ENCODE measurements at regions not wholly inside any gene's neighbourhood (a gene's known extent, or its start where the extent isn't known, plus 50 kb on each side); places are given as distances from the start of the nearest gene placed in this dataset.

DNA sequence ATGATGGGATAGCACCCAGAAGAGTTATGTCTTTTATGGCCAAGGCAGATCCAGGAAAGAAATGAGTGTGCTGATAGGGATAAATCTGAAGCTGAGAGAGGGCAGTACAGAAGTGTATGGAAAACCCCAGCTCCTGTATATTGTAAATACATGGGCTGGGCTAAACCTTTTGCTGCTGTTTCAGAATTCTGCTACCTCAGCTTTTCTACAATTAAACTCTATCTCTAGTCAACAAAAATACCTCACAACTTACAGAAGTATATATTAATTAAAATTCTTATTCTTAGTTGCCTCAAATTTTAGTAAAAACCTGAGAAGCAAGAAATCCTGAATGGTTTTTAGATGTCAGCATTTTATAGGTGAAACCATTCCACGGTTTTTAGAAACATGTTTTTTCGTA is 889.5 kb upstream of the NXPH2 start:
- Histone ChIP-seq H3K23me2 (ENCODE audit: insufficient read length, low read depth, low read length, poor library complexity, severe bottlenecking) (no peaks in the 10 kb centered on the region), H2AFZ (ENCODE audit: low read length) (no peak overlapping the region), H3K27ac (ENCODE audit: insufficient read length, low read depth, low read length) (no peak overlapping the region), H4K5ac (ENCODE audit: insufficient read length, low read depth, low read length) (no peak overlapping the region), H4K8ac (replicated peaks; ENCODE audit: insufficient read length, low read depth, low read length) (no peak overlapping the region), H3K27me3 (ENCODE audit: insufficient read depth, low read length) (no peaks in the 10 kb centered on the region), H2AK5ac (ENCODE audit: insufficient read length, low read length) (no peak overlapping the region), H2BK5ac (ENCODE audit: insufficient read length, low read length) (no peak overlapping the region), H3K14ac (ENCODE audit: insufficient read depth, low read length) (no peak overlapping the region), H2BK20ac (ENCODE audit: low read depth, low read length, poor library complexity, severe bottlenecking) (no peak overlapping the region), H4K91ac (ENCODE audit: insufficient read length, low read depth, low read length) (no peak overlapping the region), H3K4me2 (ENCODE audit: insufficient read depth, insufficient read length, low read length) (no peak overlapping the region), H3T11ph (ENCODE audit: low read length) (no peak overlapping the region), H3K4me1 (ENCODE audit: insufficient read depth, low read length) (no peaks in the 10 kb centered on the region), H3K79me1 (ENCODE audit: insufficient read depth, low read depth, low read length, poor library complexity, severe bottlenecking) (no peaks in the 10 kb centered on the region), H3K23ac (ENCODE audit: insufficient read length, low read depth, low read length) (no peak overlapping the region), H3K4ac (ENCODE audit: low read depth, low read length) (no peak overlapping the region), H3K56ac (ENCODE audit: insufficient read length, low read depth, low read length) (no peak overlapping the region), H3K9me3 (ENCODE audit: control insufficient read depth, low read depth, low read length) (no peaks in the 10 kb centered on the region), H3K9ac (ENCODE audit: extremely low read depth, insufficient read length, low read length) (no peak overlapping the region), H2BK12ac (ENCODE audit: insufficient read length, low read depth, low read length) (no peak overlapping the region), H4K20me1 (ENCODE audit: control insufficient read depth, insufficient read depth, insufficient read length) (no peaks in the 10 kb centered on the region), H2BK15ac (ENCODE audit: low read depth, low read length) (no peak overlapping the region), H3K79me2 (ENCODE audit: insufficient read depth, low read length) (no peaks in the 10 kb centered on the region), H3K18ac (ENCODE audit: insufficient read length, low read depth, low read length) (no peak overlapping the region), H2BK120ac (ENCODE audit: low read depth, low read length, poor library complexity, severe bottlenecking) (no peak overlapping the region)
- Mint-ChIP-seq H3K27ac (no peak overlapping the region), H3K4me3 (no peak overlapping the region), H3K9me3 (0 out of 5 replicates have a peak, but pooled peaks cover 0 to 4% of the 10 kb centered on the region in 2 experiments), H3K27me3 (ENCODE audit: low read depth) (no peaks in the 10 kb centered on the region), H3K4me1 (peaks cover 0 to 3% of the 10 kb centered on the region in 2 experiments; a peak in 1 of 4 replicates), H3K36me3 (ENCODE audit: insufficient read depth in 1 of 3, low read depth in 3 of 3) (peaks cover 0 to 3% (median 0%) of the 10 kb centered on the region in 3 experiments; a peak in 1 of 7 replicates)
- no CpG with 5 or more reads among the region's 2 CpGs for WGBS (ENCODE audit: extremely low coverage, insufficient read length, low lambda C conversion rate)
- no peak for DNase-seq
- TF ChIP-seq, protein P1, sequence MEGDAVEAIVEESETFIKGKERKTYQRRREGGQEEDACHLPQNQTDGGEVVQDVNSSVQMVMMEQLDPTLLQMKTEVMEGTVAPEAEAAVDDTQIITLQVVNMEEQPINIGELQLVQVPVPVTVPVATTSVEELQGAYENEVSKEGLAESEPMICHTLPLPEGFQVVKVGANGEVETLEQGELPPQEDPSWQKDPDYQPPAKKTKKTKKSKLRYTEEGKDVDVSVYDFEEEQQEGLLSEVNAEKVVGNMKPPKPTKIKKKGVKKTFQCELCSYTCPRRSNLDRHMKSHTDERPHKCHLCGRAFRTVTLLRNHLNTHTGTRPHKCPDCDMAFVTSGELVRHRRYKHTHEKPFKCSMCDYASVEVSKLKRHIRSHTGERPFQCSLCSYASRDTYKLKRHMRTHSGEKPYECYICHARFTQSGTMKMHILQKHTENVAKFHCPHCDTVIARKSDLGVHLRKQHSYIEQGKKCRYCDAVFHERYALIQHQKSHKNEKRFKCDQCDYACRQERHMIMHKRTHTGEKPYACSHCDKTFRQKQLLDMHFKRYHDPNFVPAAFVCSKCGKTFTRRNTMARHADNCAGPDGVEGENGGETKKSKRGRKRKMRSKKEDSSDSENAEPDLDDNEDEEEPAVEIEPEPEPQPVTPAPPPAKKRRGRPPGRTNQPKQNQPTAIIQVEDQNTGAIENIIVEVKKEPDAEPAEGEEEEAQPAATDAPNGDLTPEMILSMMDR (conservative IDR thresholded peaks at IDR 0.05): no peak
